Gastroesophageal sphincter (tissue), 4 donors: ENCODE measurements at regions not wholly inside any gene's neighbourhood (a gene's known extent, or its start where the extent isn't known, plus 50 kb on each side); places are given as distances from the start of the nearest gene placed in this dataset.

Experiments used
- ATAC-seq: fragments of 150-250 bp; one replicate; pipeline ENCODE4 v1.9.1; 2016; ENCODE audit warnings: mild to moderate bottlenecking, moderate library complexity
- H3K27ac ChIP-seq, 4 donors: fragments of 200-600 bp; sonication (generic) in 3 of 4; 1 replicate in 3 of 4; 2 replicates in 1 of 4; pipeline ENCODE4 v1.5.1; 2016 to 2019
- H3K27me3 ChIP-seq: fragments of 200-600 bp; sonication (generic); one replicate; pipeline ENCODE4 v1.5.1; 2019
- H3K36me3 ChIP-seq, 2 donors: fragments of 200-600 bp; sonication (generic); one replicate each; pipeline ENCODE4 v1.5.1; 2019; ENCODE audit warnings: control low read depth in 1 of 2
- H3K4me1 ChIP-seq, 3 donors: fragments of 200-600 bp; sonication (generic); 1 replicate in 2 of 3; 2 replicates in 1 of 3; pipeline ENCODE4 v1.5.1; 2016 to 2019; ENCODE audit warnings: control low read depth in 2 of 3
- H3K4me3 ChIP-seq, 2 donors: fragments of 200-600 bp; sonication (generic); one replicate each; pipeline ENCODE4 v1.5.1; 2019; ENCODE audit warnings: mild to moderate bottlenecking in 1 of 2, moderate library complexity in 1 of 2
- H3K9me3 ChIP-seq, 3 donors: fragments of 200-600 bp; sonication (generic); one replicate each; pipeline ENCODE4 v1.5.1; 2017 to 2019; ENCODE audit warnings: control low read depth in 2 of 3
- EP300 ChIP-seq: sonication (generic); formaldehyde crosslinking; IDR thresholded peaks from one replicate; pipeline ENCODE4 v1.6.1; 2017; ENCODE audit warnings: antibody characterized with exemption, mild to moderate bottlenecking
- POLR2A ChIP-seq, 2 donors: fragments of 450-650 bp; IDR thresholded peaks; one replicate each; pipeline ENCODE4 v1.6.1; 2017; ENCODE audit warnings: antibody characterized with exemption in 2 of 2, mild to moderate bottlenecking in 2 of 2, moderate library complexity in 1 of 2
- POLR2AphosphoS5 ChIP-seq: sonication (generic); formaldehyde crosslinking; IDR thresholded peaks from one replicate; pipeline ENCODE4 v1.6.1; 2017; ENCODE audit warnings: antibody characterized with exemption
- WGBS, 2 donors: methylation state at CpG; one replicate each; pipeline ENCODE4 v1.1.5; 2018; ENCODE audit warnings: low coverage in 1 of 2; 5-methylcytosine and 5-hydroxymethylcytosine counted together
- TF ChIP-seq, protein P1 (sequence below), 4 experiments: fragments of 200-600 bp in 2 of 4; fragments of 450-650 bp in 2 of 4; sonication (generic) in 1 of 4; IDR thresholded peaks; one replicate each; pipeline ENCODE4 v1.5.1; 2017 to 2019; ENCODE audit warnings: antibody characterized with exemption in 4 of 4, mild to moderate bottlenecking in 2 of 4, moderate library complexity in 2 of 4

DNA sequence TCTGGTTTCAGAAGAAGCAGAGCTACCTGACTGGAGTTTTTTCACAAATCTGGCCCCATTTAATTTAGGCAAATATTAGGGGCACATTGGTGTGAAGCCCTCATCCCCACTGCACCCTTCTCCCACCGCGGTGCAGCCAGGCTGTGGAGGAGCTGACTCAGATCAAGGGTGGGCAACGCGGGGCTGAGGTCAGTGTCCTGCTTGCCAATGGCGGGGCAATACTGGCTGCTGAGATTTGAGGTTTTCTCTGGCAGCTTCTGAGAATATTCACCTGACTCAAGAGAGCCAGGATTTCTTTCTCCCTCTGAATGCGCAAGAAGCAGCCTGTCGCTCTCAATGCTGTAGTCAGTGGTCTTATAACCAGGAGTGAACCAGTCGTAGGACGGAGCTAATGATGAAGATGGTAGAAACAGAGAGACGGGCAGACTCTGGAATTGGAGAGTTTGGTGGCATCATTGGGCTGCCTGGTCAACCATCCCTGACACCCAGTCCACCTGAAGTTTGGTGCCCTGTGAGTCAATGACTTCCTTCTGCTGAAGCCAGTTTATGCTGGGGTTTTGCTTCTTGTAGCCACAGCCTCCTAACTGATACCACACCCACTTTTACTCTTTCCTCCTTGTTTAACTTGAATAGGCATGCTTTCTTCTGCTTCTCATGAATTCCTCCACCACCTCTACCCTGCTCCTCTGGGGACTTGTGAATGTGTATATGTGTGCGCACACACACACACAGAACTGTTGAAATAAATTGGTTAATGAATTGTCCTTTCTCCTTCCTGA lies 123.7 kb upstream of the CTBP2 start:
- WGBS, 2 donors, result 87 to 100% methylated on average over 1 to 3 of the region's 11 CpGs
- Histone ChIP-seq H3K27me3 (peaks cover 31% of the 10 kb centered on the region), H3K4me1 (no peaks in the 10 kb centered on the region), H3K27ac (no peak overlapping the region), H3K36me3 (no peaks in the 10 kb centered on the region), H3K9me3 (no peaks in the 10 kb centered on the region), H3K4me3 (no peak overlapping the region)
- TF ChIP-seq EP300 (no peak), POLR2A (IDR thresholded peaks at IDR 0.05) (no peak)
- TF ChIP-seq, protein P1, sequence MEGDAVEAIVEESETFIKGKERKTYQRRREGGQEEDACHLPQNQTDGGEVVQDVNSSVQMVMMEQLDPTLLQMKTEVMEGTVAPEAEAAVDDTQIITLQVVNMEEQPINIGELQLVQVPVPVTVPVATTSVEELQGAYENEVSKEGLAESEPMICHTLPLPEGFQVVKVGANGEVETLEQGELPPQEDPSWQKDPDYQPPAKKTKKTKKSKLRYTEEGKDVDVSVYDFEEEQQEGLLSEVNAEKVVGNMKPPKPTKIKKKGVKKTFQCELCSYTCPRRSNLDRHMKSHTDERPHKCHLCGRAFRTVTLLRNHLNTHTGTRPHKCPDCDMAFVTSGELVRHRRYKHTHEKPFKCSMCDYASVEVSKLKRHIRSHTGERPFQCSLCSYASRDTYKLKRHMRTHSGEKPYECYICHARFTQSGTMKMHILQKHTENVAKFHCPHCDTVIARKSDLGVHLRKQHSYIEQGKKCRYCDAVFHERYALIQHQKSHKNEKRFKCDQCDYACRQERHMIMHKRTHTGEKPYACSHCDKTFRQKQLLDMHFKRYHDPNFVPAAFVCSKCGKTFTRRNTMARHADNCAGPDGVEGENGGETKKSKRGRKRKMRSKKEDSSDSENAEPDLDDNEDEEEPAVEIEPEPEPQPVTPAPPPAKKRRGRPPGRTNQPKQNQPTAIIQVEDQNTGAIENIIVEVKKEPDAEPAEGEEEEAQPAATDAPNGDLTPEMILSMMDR (IDR thresholded peaks at IDR 0.05), result no peak
- no peak for ATAC-seq

DNA sequence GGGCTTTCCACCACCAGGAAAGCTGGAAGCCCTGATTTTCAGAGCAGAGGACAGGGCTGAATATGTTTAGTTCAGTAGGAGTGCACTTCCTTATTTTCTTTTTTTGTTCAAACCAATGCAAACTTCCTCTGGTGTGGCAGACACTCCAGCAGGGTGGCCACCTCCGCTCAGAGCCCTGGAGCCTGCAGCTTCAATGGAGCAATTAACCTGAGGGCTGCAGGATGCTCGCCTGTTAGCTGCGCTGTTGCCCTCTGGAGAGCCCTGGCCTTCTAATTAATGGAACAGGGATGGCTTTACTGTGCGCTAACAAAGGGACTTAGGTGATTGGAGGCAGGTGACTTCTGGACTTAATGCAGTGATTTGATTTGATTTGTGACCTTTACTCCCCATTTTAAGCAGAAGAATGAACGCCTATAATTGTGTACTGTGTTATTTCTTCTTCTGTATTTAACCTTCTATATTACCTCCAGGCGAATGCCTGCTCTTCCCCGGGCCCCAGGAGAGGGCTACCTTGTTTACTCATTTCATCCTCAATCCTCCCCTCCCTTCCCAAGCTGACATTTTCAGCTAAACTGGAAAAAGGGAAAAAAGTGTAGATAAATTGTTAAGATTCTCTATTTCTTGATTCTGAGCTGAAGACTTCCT lies 123.0 kb upstream of the CTBP2 start:
- Histone ChIP-seq H3K27ac (no peak overlapping the region), H3K36me3 (no peaks in the 10 kb centered on the region), H3K4me3 (no peak overlapping the region), H3K27me3 (peaks cover 27% of the 10 kb centered on the region), H3K4me1 (no peaks in the 10 kb centered on the region), H3K9me3 (no peaks in the 10 kb centered on the region)
- WGBS, 2 donors, result 44 to 92% methylated on average over 2 to 7 of the region's 7 CpGs
- TF ChIP-seq, protein P1 (IDR thresholded peaks at IDR 0.05), result no peak
- TF ChIP-seq POLR2AphosphoS5, result no peak
- no peak for TF ChIP-seq EP300
- TF ChIP-seq POLR2A (IDR thresholded peaks at IDR 0.05), result no peak
- ATAC-seq, result no peak

DNA sequence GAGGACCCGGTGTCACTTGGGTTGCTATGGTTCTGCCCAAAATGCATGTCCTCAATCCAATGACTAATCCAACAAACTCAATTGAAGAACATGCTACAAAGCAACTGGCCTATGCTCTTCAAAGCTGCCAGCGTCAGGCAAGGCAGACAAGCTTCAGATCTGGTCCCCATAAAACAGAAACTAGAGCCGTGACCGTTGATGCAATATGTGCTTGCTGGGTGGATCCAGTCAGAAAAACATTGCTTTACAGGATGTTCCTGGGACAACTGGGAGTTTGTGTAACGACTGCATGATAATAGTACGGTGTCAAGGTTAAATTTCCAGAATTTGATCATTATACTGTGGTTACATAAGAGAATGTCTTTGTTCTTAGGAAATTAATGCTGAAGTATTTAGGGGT lies 120.7 kb upstream of the CTBP2 start:
- peaks cover 12% of the 10 kb centered on the region for H3K27me3 ChIP-seq
- peaks cover 0 to 10% (median 0%) of the 10 kb centered on the region in 3 donors for H3K9me3 ChIP-seq
- H3K4me3 ChIP-seq, result no peak overlapping the region
- whole genome bisulfite sequencing, 2 donors, result 67 to 69% methylated on average over 4 to 6 of the region's 6 CpGs
- no peaks in the 10 kb centered on the region for H3K4me1 ChIP-seq
- H3K27ac ChIP-seq, result no peak overlapping the region
- TF ChIP-seq POLR2A (IDR thresholded peaks at IDR 0.05) (no peak), POLR2AphosphoS5 (no peak), EP300 (no peak)
- TF ChIP-seq, protein P1 (IDR thresholded peaks at IDR 0.05), result no peak
- H3K36me3 ChIP-seq, result no peaks in the 10 kb centered on the region
- ATAC-seq, result no peak

DNA sequence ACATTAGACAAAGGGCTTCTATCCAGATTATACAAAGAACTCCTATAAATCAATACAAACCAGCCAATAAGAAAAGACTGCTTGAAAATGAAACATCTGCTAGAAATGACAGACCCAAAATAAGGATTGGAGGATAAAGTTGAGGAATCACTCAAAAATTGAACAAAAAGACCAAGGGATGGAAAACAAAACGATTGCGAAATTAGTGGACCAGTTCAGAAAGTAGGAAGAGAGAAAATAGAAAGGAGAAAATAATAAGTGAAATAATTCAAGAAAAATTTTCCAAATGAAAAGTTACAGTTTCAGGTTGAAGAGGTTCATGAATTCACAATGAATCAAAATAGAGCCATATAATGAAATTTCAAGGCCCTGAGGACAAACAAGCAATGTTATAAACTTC lies 115.8 kb upstream of the CTBP2 start:
- H3K4me3 ChIP-seq, result no peak overlapping the region
- no peak for ATAC-seq
- H3K27me3 ChIP-seq, result no peaks in the 10 kb centered on the region
- no peaks in the 10 kb centered on the region for H3K36me3 ChIP-seq
- 92 to 97% methylated on average over 2 of the region's 2 CpGs for whole genome bisulfite sequencing, 2 donors
- no peak overlapping the region for H3K27ac ChIP-seq
- no peak for TF ChIP-seq POLR2AphosphoS5
- peaks cover 0 to 10% (median 0%) of the 10 kb centered on the region in 3 donors for H3K9me3 ChIP-seq
- no peaks in the 10 kb centered on the region for H3K4me1 ChIP-seq

DNA sequence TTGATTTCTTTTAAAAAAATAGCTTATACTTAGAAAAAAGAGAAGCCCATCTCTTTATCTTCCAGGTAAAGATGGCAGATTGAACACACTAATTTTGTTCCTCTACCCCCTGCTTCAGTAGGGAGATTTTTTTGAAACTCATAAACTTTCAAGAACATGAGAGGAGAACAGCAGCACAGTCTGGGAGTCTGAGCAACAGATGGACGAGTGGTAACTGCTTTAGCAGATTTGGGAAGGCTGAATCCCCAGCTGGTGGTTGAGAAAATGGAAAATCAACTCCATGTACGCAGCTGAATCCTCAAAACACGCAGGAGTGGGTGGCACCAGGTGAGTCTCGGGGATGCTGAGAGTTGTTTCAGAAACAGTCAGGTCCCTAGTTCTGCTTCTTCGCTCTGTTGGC lies 114.6 kb upstream of the CTBP2 start:
- H3K36me3 ChIP-seq, result no peaks in the 10 kb centered on the region
- no peak for ATAC-seq
- no peaks in the 10 kb centered on the region for H3K4me1 ChIP-seq
- no peak overlapping the region for H3K27ac ChIP-seq
- peaks cover 0 to 10% (median 0%) of the 10 kb centered on the region in 3 donors for H3K9me3 ChIP-seq
- no peak for TF ChIP-seq POLR2AphosphoS5
- TF ChIP-seq POLR2A (IDR thresholded peaks at IDR 0.05), result no peak
- TF ChIP-seq, protein P1 (IDR thresholded peaks at IDR 0.05), result no peak
- no peak for TF ChIP-seq EP300
- H3K27me3 ChIP-seq, result no peaks in the 10 kb centered on the region
- WGBS, 2 donors, result 40 to 44% methylated on average over 1 of the region's 5 CpGs
- H3K4me3 ChIP-seq, result no peak overlapping the region
